ENCODE measurements at regions not wholly inside any gene's neighbourhood (a gene's known extent, or its start where the extent isn't known, plus 50 kb on each side); places are given as distances from the start of the nearest gene placed in this dataset.

DNA sequence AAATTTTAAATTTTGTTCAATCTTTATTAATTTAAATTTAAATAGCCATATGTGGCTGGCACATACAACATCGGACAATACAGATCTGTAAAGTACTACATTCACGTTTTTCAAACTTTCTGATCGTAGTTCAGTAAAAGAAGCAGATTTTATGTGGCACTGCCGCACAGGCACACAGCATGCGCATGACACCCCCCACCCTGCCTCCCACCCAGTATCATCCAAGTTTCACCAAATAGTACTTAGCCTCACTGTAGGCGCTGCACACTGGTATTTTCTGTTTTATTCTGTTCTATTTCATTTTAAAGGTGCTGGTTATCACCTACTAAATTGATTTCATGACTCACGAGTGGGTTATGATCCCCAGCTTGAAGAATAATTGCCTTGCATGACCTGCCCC lies 159.9 kb downstream of the HIPK3 start:
- Mint-ChIP-seq H3K4me1 (no peaks in the 10 kb centered on the region), H3K9me3 (no peaks in the 10 kb centered on the region), H3K27me3 (peaks cover 21% of the 10 kb centered on the region), H3K27ac (no peak overlapping the region), H3K36me3 (no peaks in the 10 kb centered on the region), H3K4me3 (no peak overlapping the region)
- ATAC-seq: no peak

DNA sequence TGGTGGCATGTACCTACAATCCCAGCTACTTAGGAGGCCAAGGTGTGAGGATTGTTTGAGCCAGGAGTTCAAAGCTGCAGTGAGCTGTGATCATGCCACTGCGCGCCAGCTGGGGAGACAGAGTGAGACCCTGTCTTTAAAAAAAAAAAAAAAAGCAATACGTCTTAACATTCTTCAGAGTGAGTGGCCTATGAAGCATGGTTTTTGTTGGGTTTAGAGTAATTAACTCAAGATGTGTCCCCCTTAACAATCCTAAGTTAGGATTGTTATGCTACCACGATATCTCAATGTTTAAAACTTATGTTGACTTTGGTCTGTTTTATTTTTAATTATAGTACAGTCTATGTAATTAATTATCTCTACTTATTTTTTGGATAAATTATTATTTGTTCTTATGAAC lies 156.1 kb downstream of the HIPK3 start:
- no peak overlapping the region for H3K27ac Mint-ChIP-seq
- no peak overlapping the region for H3K4me3 Mint-ChIP-seq
- H3K36me3 Mint-ChIP-seq: no peaks in the 10 kb centered on the region
- ATAC-seq: no peak
- H3K4me1 Mint-ChIP-seq: no peaks in the 10 kb centered on the region
- no peaks in the 10 kb centered on the region for H3K9me3 Mint-ChIP-seq
- H3K27me3 Mint-ChIP-seq: peaks cover 21% of the 10 kb centered on the region

GRCh38 chr11:33412241-33412640 lies 155.1 kb downstream of the HIPK3 start:
- H3K4me1 Mint-ChIP-seq: no peaks in the 10 kb centered on the region
- no peak overlapping the region for H3K27ac Mint-ChIP-seq
- no peaks in the 10 kb centered on the region for H3K9me3 Mint-ChIP-seq
- peaks cover 13% of the 10 kb centered on the region for H3K27me3 Mint-ChIP-seq
- no peak overlapping the region for H3K4me3 Mint-ChIP-seq
- no peaks in the 10 kb centered on the region for H3K36me3 Mint-ChIP-seq
- no peak for ATAC-seq

GRCh38 chr11:33411751-33412150 lies 154.6 kb downstream of the HIPK3 start:
- Mint-ChIP-seq H3K9me3 (no peaks in the 10 kb centered on the region), H3K27ac (no peak overlapping the region)

DNA sequence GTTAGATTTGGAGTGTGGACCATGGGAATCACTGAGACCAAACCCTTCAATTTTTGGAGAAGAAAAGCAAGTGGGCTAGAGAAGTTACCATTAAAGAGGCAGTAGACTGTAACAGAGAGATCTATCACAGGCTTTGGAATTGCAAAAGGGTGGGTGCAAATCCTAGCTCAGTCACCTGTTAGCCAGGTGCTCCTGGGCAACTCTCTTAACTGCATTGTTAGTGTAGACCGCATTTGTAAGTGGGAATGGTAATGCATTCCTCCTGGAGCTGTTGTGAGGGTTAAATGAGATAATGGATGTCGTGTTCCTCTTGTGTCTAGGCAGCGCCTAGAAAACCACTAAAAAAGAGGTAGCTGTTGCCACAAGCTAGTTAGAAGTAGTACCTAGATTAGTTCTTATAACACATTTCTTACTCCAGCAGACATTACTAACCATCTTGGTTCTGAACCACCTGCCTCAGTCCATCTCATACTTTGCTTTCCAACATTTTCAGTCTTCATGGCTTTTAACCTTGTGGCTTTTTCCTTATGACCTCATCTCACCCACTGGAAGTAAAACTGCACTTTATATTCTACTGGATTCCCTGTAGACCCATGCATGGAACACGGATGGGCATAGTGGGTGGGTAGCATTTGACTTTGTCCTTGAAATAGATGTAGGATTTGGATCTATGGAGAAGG lies 153.0 kb downstream of the HIPK3 start:
- no peaks in the 10 kb centered on the region for H3K36me3 Mint-ChIP-seq
- H3K4me3 Mint-ChIP-seq: no peak overlapping the region
- H3K27me3 Mint-ChIP-seq: peaks cover 10% of the 10 kb centered on the region
- H3K27ac Mint-ChIP-seq: no peak overlapping the region
- no peaks in the 10 kb centered on the region for H3K9me3 Mint-ChIP-seq
- no peaks in the 10 kb centered on the region for H3K4me1 Mint-ChIP-seq
- ATAC-seq: no peak

More at GRCh38 chr11:33411751-33412150, 154.6 kb downstream of the HIPK3 start:
- Mint-ChIP-seq H3K27me3 (peaks cover 10% of the 10 kb centered on the region), H3K36me3 (no peaks in the 10 kb centered on the region), H3K4me1 (no peaks in the 10 kb centered on the region), H3K4me3 (no peak overlapping the region)
- no peak for ATAC-seq

Measured in stimulated activated memory B cell treated with anti-CD40 and anti-IgM and Interleukin-4, amounts not matched to agents 10 μg/mL and 1 μg/mL and 100 μg/mL, for 72 hours (primary cell).